ENCODE measurements at regions not wholly inside any gene's neighbourhood (a gene's known extent, or its start where the extent isn't known, plus 50 kb on each side); places are given as distances from the start of the nearest gene placed in this dataset.

DNA sequence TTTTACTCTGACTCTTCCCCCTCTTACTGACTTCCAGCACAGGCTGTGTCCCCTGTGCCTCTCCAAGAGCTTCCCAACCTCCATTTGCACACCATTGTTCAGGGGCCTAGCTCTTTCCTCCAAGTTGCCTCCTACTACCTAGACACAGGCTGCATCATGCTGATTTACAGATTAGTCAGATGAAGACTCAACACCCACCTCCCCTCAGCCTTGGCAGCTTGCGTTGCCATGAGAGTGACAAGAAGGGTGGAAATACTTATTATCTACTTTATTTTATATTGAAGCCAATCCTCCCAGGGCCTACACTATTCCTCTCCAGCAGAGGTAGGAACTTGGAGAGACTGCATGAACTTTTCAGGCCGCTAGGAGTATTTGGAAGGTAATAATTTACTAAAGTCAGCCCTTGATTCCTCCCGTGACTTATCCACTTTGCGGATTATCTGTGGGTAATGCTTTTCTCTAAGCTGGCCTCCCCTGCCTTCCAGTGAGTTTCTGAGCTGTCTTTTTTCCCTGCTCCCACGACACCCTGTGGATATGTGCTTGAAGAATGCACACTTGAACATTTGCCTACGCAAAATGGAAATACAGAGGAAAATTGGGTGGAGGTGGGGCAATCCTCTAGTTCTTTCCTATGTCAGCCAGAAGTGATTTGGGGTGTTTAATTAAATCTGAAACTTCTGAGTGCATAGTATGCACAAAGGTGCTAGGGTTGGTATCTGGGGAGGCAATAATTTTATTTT, 74.1 kb upstream of the TMEM164 start:
- no peak for DNase-seq (ENCODE audit: low spot score)

DNA sequence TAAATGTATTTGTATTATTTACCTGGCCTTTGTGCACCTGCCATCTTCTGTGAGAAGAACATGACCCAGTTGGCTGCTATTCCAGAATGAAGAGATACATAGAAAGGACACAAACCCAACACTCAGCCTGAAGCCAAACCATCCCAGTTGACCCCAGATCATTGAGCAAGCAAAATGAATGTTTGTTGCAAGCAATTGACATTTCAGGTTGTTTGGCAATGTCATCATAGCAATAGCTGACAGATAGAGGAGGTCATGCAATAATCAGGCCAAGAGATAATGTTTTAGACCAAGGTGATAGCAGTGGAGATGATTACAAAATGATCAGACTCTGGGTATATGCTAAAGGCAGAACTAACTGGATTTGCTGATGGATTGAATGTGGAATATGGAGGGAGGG, 71.2 kb upstream of the TMEM164 start:
- DNase-seq (ENCODE audit: low spot score), result no peak

DNA sequence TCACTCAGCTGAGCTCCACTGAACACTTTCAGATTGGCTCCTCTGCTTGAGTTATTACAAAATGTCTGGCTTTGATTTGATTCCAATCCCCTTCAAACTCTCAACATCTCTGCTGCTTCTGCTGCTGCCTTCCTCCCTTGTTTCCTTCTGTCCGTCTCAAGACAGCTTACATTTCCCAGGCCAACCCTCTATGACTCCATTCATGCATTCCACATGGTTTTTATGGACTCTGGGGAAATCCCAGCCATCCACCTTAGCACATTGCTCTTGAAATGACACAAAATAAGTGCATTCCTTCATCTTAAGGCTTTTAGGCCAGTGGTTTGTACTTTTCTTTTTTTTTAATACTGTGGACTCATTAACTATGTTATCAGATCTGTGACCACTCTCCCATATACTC, 68.5 kb upstream of the TMEM164 start:
- DNase-seq (ENCODE audit: low spot score), result no peak

DNA sequence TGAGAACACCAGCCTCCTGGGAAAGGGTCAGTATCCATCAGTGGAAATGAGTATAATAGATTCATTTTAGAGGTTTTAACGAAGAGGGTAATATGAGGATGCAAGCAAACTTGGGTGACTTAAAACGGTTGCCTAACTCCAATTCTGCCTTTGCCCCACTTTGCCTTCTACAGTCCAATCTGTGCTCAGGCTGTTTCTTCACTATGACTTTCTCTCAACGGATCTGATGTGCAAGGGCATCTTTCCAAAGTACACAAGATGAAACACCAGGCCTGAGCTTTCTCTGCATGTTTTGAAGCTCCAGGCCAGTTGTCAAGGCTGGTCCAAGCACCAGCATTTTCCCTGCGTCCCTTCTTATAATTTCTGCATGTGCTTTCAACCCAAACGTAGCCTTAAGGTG, 68.0 kb upstream of the TMEM164 start:
- DNase-seq (ENCODE audit: low spot score), result no peak

DNA sequence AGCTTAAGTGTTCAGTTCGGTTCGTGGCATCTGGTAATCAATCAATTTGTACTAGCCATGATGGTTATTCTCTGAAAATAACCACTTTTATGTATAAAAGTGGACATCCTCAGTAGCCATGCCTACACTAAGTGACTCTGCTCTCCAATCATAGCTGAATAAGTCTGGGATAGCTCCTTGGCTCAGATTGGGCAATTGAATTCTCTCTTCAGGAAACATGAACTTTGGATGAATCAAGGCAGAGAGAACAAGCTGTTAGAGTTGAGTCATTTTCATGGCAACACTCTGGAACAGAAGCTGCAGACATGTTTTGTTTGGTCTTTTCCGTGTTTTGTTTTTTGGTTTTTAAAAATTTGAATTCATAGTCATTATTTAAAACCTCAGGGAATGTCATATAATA, 66.8 kb upstream of the TMEM164 start:
- no peak for DNase-seq (ENCODE audit: low spot score)

DNA sequence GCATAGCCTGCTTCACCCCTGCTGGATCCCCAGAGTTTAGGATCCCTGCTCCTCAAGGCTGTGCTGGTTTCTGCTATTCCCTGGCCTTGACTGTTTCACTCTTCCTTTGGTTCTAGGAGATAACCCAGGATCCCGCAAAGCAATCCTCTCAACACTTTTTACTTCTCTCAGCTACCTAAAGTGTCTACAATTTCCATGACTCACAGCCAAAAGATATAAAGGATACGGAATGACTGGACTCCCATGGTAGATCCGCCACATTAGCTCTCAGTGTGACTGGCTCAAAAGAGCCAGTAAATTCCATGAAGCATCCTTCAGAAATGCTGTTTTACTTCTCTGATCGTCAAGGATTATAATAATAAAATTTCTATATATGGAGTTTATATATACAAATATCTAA, 66.3 kb upstream of the TMEM164 start:
- DNase-seq (ENCODE audit: low spot score), result no peak

DNA sequence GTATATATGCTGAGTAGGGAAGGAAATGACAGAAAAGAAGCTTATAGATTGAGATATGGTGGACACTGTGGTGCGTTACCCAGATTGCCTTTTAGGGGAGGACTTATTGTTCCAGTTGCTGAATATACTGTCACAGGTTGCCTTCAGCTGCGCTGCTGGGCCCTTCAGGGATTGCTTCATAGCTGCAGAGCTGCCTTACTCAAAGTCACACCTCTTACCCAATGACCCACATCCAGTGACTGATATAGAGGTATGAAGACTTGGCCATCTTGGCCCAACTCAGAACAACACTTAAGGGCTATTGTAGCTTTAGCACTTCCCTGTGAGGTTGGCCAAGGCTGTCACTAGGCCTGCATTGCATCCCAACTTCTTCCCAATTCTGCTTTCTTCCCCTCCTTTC, 63.4 kb upstream of the TMEM164 start:
- no peak for DNase-seq (ENCODE audit: low spot score)

DNA sequence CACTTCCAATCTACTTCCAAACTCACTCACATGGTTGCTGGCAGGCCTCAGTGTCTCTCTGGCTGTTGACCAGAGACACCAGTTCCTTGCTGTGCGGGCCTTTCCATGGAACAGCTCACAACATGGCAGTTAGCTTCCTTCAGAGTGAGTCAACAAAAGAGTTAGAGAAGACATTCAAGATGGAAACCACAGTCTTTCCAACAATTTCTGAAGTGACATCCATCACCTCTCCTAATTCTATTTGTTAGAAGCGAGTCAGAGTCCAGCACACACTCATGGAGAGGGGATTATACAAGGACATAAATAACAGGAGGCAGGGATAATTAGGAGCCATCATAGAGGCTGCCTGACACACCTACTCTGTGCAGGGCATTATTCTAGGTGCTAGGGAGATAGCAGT, 62.5 kb upstream of the TMEM164 start:
- DNase-seq (ENCODE audit: low spot score), result no peak

DNA sequence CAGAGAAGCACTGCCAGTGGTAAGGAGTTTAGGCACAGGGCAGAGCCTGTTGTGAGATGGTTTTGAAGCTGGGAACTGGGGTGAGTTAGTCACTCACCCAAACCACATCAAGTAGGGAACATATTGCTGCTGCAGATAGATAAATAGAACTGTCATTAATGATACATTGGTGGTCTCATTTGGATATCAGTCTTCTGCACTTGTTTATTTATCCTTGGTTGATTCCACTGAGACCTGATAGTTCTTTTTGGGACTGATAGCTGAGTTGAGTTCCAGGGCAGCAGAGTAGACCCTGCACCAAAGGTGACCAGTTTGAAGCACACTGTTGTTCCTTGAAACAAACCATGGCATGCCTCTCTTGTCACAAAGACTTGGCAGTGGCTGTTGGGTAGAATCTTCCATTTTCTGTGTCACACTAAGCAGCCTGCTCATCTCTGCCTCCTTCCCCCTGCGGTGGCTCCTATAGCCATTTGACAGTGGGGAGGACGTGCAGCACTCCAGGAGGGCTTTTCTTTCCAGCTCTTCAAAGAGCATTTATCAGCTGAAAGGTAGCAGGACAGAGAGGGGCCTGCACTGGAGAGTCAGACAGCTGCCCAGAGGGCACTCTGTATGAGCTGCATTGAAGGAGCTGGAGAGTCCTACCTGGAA, 59.7 kb upstream of the TMEM164 start:
- DNase-seq (ENCODE audit: low spot score), result no peak

DNA sequence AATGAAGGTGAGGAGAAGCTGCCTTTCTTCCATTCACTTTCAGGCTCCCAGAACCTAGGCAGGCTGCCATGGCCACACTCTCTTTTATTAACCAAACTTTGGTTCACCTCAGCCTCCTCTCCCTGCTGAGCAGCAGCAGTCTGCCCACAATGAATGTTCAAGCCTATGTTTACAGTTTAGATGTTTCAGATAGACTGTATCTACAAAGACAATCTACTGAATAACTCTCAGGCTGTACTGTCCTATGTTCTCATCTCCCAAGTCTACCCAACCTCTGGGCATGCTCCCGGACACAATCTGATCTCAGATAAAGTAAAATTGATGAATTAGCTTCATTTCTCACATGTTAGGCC, 59.2 kb upstream of the TMEM164 start:
- no peak for DNase-seq (ENCODE audit: low spot score)

DNA sequence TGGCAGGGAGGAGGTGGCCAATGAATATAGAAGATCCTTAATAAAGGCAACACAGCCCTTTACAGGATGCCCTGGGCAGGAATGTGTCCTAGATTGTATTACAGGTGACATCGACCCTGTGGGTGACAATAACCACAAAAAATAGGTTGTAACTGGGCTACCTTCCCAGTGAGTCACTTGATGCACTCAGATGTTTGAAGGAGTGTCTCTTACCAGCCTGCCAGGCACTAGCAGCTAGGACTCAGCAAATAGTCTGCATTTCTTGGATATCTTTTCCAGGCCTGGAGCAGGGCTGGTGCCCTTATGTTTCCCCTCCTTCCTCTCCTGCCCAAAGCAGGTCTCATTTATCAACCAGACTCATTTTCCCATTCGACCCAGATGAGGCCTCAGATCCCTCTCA, 50.9 kb upstream of the TMEM164 start:
- DNase-seq (ENCODE audit: low spot score), result no peak

DNA sequence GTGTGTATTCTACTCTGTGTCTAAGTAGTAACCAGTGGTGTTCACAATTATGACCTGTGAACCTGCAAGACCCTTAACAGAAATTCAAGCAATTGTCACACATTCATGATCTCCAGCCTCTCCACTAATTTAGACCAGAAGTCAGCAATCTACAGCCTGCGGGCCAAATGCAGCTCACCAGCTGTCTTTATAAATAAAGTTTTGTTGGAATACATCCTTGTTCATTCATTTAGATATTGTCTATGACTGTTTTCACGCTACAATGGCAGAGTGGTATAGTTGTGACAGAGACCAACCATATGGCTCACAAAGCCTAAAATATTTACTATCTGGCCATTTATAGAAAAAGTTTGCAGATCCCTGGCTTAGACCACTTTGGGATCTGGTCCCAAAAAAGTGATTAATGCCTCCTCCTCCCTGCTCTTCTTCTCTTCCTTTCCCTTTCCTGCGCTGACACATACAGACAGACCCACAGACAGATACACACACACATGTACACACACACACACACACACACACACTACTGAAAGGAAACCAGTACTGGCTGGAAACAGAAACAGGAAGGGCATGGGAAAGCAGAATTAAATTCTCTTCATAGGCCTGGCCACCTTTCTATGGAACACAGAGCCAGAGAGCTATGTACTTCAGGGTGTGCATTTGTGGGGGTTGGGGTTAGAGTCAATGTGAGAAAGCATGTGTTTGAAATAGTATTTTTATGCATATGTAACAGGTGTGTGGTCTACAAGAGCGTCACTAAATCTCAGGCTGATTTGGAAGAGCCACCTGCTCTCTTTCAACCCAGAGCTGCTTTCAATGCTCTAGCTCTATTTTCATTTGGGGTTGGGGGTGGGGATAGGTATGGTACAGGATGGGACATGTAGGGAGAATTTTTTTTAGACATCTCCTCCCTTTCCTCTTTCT, 49.7 kb upstream of the TMEM164 start:
- DNase-seq (ENCODE audit: low spot score), result no peak
